ENCODE measurements at regions not wholly inside any gene's neighbourhood (a gene's known extent, or its start where the extent isn't known, plus 50 kb on each side); places are given as distances from the start of the nearest gene placed in this dataset.

GRCh38 chr10:60461688-60462087, 72.0 kb upstream of the ANK3 start:
- no peak for DNase-seq

- no peak for DNase-seq
Measured at GRCh38 chr10:60459701-60460457, 70.2 kb upstream of the ANK3 start.

GRCh38 chr10:60456053-60456452, 66.4 kb upstream of the ANK3 start:
- DNase-seq, result no peak

- no peak for DNase-seq
Measured at GRCh38 chr10:60454336-60454735, 64.7 kb upstream of the ANK3 start.

- DNase-seq, result no peak
Measured at GRCh38 chr10:60453036-60453435, 63.4 kb upstream of the ANK3 start.

- DNase-seq, result no peak
Measured at GRCh38 chr10:60450291-60450690, 60.6 kb upstream of the ANK3 start.

GRCh38 chr10:60448246-60448645, 58.6 kb upstream of the ANK3 start:
- no peak for DNase-seq

- DNase-seq, result no peak
Measured at GRCh38 chr10:60446851-60447250, 57.2 kb upstream of the ANK3 start.

- no peak for DNase-seq
Measured at GRCh38 chr10:60446070-60446833, 56.6 kb upstream of the ANK3 start.

- no peak for DNase-seq
Measured at GRCh38 chr10:60444494-60445064, 54.9 kb upstream of the ANK3 start.

- no peak for DNase-seq
Measured at GRCh38 chr10:60443346-60443745, 53.7 kb upstream of the ANK3 start.

GRCh38 chr10:60441515-60441914, 51.8 kb upstream of the ANK3 start:
- no peak for DNase-seq

- no peak for DNase-seq
Measured at GRCh38 chr10:60439641-60440040, 50.0 kb upstream of the ANK3 start.

Measured in activated T-cell treated with anti-CD3 and anti-CD28 coated beads, Interleukin-2, amount 50 U/mL, for 1 hour (primary cell).